ENCODE measurements at regions not wholly inside any gene's neighbourhood (a gene's known extent, or its start where the extent isn't known, plus 50 kb on each side); places are given as distances from the start of the nearest gene placed in this dataset.

DNA sequence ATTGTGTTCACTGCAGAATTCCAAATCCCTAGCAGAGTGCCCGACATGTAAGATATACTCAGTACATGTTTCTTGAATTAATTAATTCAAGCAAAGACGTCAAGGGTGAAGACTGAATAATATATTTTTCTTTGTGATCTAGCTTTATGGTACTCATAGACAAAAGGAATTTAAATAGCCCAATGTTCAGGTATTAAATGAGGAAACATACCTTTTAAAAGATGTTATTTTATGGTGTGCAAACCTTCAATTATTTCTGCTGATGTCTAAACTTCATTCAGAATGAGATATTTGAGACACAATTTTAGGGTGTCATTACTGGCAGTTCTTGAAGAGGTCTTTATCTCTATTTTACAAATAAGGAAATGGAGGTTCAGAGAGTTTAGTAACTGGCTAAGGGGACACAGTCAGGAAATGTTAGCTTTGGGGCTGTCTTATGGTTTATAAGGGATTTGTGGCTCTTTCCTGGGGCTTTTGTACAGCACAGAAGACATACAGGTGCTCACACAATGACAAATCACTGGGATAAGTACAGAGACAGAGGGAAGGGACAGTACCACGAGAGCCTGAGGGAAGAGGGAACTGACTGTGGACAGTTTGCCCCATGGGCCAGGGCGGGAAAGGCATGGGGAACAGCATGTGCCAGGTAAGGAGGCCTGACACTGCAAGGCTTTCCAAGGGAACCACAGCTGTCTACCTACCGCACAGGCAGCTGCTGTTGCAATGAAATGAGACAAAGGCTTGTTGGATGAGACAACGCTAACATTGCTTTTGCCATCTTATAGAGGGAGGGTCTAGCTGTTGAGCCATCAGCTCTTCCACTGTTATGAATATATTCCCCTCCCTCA is 155.3 kb downstream of the DDX1 start:
- in situ Hi-C loops (cut with MboI; ENCODE audit: low sequenced_read_pairs, unreplicated experiment) = no loop called here
- TF ChIP-seq, protein P1, sequence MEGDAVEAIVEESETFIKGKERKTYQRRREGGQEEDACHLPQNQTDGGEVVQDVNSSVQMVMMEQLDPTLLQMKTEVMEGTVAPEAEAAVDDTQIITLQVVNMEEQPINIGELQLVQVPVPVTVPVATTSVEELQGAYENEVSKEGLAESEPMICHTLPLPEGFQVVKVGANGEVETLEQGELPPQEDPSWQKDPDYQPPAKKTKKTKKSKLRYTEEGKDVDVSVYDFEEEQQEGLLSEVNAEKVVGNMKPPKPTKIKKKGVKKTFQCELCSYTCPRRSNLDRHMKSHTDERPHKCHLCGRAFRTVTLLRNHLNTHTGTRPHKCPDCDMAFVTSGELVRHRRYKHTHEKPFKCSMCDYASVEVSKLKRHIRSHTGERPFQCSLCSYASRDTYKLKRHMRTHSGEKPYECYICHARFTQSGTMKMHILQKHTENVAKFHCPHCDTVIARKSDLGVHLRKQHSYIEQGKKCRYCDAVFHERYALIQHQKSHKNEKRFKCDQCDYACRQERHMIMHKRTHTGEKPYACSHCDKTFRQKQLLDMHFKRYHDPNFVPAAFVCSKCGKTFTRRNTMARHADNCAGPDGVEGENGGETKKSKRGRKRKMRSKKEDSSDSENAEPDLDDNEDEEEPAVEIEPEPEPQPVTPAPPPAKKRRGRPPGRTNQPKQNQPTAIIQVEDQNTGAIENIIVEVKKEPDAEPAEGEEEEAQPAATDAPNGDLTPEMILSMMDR (IDR thresholded peaks at IDR 0.05; ENCODE audit: borderline replicate concordance, control extremely low read depth, extremely low read depth, insufficient read depth, missing control alignments) = no peak
- DNase-seq (ENCODE audit: low spot score) = no peak

DNA sequence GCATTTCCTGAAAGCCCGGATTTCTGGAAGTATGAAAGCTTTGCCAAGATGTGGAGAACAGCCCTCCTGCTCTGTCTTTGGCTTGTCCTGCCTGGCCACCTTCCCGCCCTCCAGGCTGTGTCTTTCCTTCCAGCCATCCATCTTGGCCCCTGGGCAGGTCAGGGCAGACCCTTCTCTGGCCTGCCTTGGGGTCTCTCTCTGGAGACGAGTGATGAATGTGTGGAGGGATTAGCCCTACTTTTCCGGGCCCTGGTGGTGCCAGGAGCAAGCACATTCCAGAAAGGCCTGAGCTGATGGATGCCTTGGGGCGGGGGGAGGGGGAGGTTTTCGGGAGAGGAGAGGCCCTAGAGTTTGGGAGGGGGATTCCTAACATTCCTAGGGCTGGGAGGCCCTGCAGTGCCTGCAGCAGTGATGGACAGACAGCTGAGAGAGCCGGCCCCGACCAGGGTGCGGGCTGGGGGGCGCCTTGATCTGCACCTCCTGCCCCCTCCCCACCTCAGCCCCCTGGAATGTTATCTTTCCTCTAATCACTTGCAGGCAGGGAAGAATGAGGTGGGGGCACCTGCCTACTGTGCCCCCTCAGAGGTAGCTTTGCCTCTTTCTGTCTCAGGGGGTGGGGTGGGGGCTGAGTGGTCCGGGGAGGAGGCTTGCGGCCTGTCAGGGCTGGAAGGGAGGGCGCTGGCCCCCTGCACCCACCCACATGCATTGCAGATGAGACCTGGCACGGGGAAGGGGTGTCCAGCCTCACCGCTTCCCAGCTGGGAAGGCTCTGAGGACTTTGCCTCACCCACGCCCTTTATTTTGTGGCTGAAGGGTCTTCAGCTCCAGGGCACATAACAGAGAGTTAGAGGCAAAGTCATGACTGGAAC is 156.2 kb downstream of the DDX1 start:
- in situ Hi-C loops (cut with MboI; ENCODE audit: low sequenced_read_pairs, unreplicated experiment) = no loop called here
- TF ChIP-seq, protein P1 (IDR thresholded peaks at IDR 0.05; ENCODE audit: borderline replicate concordance, control extremely low read depth, extremely low read depth, insufficient read depth, missing control alignments) = no peak
- DNase-seq (ENCODE audit: low spot score) = no peak

DNA sequence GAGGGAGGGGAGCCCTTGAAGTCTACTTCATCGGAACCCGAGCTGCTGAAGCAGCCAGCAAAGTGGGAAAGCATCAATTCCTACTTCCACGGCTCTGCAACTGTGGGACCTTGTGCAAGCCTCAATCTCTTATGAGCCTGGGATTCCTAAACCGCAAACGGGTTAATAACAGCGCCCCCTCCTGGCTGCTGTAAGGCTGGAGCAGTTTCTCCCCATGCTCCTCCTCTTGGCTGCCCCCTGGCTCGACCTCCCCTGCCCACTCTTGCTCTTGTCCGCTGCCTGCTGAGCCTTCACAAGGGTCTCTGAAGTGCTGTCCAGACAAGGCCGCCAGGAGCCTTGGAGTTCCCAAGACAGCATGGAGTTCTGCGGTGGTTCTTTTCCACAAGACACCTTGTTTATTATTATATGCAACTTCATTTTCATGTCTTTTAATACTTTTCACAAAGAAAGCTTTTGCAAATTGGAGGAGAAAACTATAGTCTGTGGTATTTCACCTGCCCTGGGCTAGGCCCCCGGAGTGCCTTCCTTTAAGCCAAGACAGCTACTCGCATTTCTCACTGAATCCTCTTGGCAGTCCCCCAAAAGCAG is 157.2 kb downstream of the DDX1 start:
- in situ Hi-C loops (cut with MboI; ENCODE audit: low sequenced_read_pairs, unreplicated experiment) = no loop called here
- TF ChIP-seq, protein P1 (IDR thresholded peaks at IDR 0.05; ENCODE audit: borderline replicate concordance, control extremely low read depth, extremely low read depth, insufficient read depth, missing control alignments) = peak; percentile 35
- DNase-seq (ENCODE audit: low spot score) = peak; percentile 65

DNA sequence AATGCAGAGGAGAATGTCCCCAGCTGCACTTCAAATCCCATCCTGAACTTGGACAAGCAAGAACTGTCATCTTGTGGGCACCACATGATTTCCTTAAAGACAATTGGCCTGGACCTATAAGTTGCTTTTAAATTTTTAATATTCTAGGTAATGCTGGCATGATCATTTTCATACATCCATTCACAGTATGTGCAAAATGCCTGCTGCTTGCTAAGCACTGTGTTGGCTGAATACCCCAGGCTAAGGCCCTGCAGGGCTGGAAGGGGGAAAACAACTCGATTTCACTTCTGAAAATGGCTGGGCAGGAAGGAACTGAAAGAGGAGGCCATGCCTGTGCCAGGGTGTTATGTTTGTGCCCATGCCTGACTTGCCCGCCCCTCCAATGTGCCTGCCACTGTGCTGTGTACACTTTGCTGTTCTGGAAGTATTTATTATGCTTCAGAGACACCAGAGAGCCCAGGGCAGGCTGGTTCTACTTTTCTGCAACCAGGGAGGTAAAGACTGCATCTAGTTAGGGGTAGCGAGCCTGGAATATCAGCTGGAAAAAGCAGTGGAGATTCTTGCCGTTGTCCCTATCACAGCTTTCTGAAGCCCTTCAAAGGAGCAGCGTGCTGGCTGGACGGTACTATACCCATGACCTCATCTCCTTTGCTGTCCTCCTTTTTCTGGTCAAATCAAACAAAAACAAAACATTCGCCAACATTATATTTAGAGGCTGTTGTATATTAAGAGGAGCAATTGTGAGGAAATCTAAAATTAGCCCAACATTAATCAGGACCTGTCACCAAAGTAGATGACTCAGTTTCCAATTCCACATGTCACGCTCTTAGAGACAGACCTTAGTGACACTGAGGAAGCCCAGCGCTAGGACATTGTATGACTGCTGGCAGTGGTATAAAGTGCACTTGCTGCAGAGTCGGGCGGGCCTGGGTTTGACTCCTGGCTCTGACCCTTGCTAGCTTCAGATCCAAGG is 158.1 kb downstream of the DDX1 start:
- no peak for DNase-seq (ENCODE audit: low spot score)
- TF ChIP-seq, protein P1 (IDR thresholded peaks at IDR 0.05; ENCODE audit: borderline replicate concordance, control extremely low read depth, extremely low read depth, insufficient read depth, missing control alignments) = no peak
- in situ Hi-C loops (cut with MboI; ENCODE audit: low sequenced_read_pairs, unreplicated experiment) = no loop called here

DNA sequence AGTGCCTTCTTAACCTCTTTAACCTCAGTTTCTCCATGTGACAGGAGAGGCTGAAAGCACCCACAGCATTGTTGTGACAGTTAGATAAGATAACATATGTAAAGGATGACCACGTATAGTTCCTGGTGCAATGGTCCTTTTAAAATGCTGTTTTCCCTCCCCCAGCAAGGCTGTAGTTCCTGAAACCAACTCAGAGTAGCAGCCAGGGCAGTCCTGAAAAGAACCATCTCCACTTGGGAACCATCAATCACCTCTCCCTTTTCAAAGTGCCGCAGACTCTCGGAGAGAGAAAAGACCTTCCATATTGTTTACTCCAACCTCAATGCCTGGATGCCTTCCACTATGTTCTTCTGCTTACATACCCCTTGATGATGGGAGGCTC is 158.8 kb downstream of the DDX1 start:
- TF ChIP-seq, protein P1 (IDR thresholded peaks at IDR 0.05; ENCODE audit: borderline replicate concordance, control extremely low read depth, extremely low read depth, insufficient read depth, missing control alignments) = no peak
- DNase-seq (ENCODE audit: low spot score) = no peak
- in situ Hi-C loops (cut with MboI; ENCODE audit: low sequenced_read_pairs, unreplicated experiment) = no loop called here
